NCI-H2227 (cell line): ENCODE measurements at regions not wholly inside any gene's neighbourhood (a gene's known extent, or its start where the extent isn't known, plus 50 kb on each side); places are given as distances from the start of the nearest gene placed in this dataset.
A peak's percentile ranks its signal among the peaks of the same experiment; 100 is the strongest.

Experiments used
- DNase-seq: peaks from one replicate; lab custom pipeline; 2025; ENCODE audit not compliant: unreplicated experiment; lab: John Stamatoyannopoulos, UW

DNA sequence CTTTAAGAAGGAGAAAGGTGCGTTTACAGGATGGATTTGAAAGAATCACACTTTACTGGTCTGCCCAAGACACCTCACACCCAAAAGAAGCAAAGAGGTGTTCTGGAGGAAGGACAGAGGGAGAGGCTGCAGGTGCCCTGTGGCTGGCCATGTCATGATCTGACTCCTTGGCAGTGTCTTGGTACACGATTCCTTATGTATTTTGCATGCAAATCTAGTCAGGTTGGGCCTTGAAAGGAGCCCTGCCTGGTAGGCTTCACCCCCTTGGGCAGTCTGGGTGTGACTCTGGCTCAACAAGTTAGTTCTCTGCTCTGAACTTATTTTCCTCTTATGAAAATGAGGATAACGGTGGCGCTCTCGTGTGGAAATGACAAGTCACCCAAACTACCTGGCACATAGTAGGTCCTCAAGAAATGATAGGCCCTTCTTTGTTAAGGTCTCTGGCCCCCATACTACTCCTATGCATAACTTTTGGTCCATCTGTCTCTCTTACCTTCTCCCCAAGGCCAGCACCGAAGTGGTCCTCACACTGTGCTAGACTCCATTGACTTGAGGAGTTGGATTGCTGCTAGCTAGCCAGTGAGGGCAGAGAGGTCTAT lies 212.5 kb downstream of the SEMA6A start:
- DNase-seq, result no peak

DNA sequence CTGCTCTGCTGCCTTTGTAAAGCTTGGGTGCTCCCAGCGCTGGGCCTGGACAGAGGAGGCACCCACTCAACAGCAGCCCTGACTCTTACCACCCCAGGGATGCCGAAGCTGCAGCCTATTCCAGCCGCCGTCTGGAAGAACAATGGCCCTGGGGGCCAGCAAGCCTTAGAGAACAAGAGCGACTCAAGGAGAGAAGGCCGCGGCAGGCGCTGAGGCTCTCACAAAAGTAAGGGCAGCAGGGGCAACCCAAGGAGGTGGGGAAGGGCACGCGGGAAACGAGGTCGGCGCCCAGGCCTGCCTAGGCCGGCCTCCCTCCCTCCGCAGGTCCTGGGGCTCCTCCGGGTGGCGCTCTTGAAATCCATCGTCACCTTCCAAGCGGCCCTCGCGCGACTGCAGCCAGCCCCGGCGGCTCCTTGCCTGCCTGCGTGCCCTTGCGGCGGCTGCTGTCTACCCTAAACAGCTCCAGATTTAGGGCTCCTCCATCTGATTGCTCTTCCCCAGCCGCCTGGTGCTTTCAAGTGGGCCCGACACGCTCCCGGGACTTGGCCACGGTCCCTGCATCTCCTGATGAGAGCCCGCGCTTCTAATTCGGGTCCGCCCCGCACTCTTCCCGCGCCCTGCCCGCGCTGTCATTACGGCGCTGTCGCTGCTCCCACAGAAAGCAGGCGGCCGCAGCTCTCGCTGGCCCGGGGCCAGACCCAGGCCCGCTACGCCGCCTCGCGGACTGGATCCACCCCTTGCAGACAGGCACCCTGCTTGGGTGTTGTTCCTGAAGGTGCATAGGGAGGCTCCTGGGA lies 213.3 kb downstream of the SEMA6A start:
- DNase-seq, result peak; percentile 63

DNA sequence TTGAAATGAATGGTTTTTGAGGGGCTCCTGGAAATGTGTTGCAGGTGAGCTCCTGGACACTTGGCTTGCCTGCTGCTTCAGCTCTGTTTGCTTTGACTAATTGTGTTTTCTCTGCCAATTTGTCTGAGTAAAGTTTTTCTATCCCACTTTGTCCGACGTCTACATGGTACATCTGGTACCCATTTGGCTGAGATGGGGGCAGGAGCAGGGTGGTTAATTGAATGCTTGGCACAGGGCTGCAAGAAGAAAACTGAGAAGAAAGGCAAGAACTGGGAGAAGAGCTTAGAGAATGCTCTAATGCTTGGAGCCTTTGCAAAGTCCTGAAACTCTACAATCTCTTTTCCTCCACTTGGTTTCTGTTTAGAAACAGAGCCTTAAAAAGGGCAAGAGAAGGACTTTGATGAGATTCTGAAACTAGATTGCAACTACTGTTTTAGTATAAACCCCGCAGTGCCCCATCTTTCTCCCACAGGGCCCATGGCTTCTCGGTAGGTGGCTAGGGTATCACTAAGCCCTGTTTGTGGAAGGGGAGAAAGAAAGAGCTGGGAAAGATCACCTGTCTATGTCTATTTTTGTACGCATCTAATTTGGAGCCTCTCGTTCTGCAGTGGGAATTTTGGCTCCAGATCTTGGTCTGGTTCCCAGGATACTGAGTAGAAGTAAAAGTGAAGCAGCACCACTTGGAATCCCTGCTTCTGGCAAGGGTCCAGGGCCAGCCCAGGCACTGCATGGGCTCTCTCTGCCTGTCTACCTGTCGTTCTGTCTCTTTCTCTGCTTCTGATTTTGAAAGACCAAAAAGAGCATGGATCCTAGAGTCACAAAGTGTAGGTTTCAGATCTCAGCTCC lies 214.4 kb downstream of the SEMA6A start:
- DNase-seq, result no peak

DNA sequence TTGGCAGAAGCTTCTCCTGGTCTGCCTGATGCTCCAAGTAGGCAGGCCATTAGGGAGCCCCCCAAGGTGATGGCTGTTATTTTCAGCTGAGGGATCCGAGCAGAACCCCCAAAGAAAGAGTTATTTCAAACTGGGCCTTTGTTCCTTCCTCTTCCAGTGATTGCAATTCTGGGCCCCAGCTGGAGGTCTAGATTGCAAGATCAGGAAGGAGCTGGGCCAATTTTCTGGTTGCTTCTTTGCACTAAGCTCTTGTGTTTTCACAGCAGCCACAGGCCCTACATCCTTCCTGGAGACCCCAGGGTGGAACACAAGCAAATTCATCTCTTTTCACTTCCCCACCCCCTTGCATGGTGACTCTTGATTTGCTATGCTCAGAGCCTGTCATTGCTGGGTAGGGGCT lies 215.0 kb downstream of the SEMA6A start:
- no peak for DNase-seq

DNA sequence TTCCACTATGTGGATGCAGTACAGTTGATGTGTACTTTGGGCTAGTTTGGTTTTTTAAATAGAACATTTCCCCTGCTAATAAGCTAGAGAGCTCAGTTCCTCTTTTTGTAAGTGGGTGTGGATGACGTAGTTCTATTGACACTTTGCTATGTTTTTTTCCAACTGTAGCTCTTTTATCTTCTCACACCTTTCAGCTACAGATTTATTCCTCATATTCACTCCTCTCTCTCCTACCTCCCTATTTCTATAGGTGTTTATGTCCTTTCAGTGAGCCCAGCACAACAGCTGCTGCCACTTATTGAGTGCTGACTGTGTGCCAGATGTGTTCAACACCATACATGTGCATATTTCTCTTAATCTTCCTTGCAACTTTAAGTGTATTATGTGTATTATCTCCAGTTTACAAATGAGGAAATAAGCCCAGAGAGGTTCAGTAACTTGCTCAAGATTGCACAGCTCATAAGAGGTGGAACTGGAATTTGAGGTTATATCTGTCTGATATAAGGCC lies 215.7 kb downstream of the SEMA6A start:
- DNase-seq, result no peak

DNA sequence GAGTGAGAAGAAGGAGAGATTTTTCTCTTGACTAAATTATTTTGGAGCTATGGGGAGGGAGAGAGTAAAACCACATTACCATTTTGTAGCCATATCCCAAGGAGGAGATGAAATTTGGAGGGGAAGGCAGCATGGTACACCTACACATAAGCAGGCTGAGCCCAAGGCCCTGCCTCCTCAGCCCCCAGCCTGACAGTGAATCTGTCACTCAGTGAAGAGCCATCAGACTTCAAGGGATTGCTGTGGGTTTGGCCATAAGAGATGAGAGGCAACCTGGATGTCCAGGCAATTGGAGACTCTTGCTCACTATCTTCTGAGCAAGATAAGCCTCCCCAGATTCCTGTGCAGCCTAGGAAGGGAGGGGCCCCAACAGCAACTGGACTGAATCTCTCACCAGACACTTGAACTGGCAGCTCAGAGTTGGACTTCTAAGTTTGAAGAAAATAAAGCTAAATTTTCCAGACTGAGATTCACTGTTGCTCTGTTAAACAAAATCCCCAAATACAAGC lies 216.6 kb downstream of the SEMA6A start:
- no peak for DNase-seq

DNA sequence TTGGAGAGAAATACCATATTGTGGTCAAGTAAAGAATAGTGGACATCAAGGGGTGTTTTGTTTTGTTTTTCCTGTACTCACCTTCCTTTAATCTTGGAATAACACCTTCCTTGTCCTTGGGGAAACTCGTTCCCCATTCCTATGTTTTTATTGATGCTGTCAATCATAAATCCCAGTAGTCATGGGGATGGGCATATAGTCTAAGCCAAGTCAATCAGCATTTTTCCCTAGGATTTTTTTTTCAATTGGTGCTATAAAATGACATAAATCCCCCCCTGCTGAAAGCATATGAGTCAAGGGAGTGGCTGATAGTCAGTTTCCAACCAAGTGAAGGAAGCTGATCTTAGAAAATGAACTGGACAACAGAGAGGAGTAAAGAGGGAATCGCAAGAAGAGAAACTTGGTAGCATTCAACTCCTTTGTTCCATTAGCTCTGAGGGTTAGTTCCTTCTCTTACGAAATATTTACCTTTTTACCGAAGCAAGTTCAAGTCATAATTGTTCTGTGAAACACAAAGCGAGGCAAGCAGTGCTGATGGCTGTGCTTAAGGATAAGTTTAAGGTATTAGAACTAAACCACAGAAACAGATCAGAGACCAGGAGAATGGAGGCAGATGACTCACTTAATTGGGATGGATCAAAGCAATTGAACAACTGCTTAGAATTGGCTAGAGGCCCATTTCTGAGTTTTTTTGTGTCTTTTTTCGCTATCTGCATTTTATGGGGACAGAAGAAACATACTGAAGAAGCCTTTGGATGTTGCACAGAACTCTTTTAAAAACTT lies 218.6 kb downstream of the SEMA6A start:
- DNase-seq, result no peak

DNA sequence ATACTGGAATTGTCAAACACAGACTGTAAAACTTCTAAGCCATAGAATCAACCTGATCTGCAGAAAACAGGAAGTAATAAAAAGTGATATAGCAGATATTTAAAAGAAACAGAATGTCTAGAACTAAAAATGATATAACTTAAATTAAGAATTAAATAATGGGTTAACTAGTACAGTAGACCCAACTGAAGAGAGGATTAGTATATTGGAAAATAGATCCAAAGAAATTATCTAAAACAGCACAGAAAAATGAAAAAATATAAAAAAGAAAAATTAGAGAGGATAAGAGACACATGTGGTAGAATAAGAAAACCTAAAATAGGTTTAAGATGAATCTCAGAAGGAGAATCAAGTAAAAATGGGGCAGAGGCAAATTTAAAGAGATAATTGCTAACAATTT lies 219.9 kb downstream of the SEMA6A start:
- no peak for DNase-seq

DNA sequence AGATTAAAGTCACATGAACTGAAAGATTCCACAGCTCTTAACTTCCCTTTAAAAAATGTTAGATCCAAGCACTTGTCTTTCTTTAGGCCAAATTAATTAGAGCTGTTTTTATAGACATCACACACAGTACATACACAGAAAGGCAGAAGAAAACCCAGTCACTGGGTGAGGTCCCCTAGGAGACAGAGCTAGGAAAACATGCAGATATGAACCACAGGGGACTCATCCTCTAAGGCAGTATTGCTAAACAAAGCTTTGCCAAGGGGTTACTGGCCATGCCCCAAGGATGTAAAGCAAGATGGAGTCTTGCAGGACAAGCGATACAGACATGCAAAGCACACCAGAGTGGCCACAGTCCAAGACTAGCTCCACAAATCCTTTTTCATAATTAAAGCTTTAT lies 227.0 kb downstream of the SEMA6A start:
- no peak for DNase-seq

DNA sequence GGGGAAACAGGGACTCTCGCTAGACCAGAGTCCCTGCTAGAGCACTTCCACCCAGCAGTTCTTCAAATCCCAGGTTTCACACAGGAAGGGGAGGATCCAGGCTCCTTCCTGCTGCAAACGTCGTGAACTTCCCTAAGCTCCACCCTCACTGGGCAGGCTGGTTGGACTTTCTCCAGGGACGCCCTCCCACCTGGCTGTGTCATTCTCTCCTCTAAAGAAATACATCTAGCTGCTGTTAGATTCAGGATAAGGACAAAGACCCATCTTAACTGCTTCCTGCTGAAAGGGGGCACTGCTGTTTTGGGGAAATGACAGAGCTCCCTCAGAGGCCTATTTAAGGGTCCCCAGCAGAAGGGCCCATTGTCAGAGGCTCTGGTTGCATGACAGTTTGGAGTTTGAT lies 230.7 kb downstream of the SEMA6A start:
- DNase-seq, result no peak
